ENCODE measurements at regions not wholly inside any gene's neighbourhood (a gene's known extent, or its start where the extent isn't known, plus 50 kb on each side); places are given as distances from the start of the nearest gene placed in this dataset.

- TF ChIP-seq RAD21 (IDR thresholded peaks at IDR 0.05; ENCODE audit: low read depth) (no peak), REST (IDR thresholded peaks at IDR 0.05; ENCODE audit: low read depth) (no peak), EGR1 (IDR thresholded peaks at IDR 0.05) (no peak), TCF12 (IDR thresholded peaks at IDR 0.05; ENCODE audit: low read depth) (no peak), TAF1 (IDR thresholded peaks at IDR 0.05; ENCODE audit: low read depth) (no peak), NFIC (IDR thresholded peaks at IDR 0.05) (no peak), ZBTB7A (IDR thresholded peaks at IDR 0.05; ENCODE audit: low read depth) (no peak), TEAD4 (IDR thresholded peaks at IDR 0.05) (no peak), FOXM1 (IDR thresholded peaks at IDR 0.05; ENCODE audit: borderline replicate concordance, low read depth) (no peak), CEBPB (IDR thresholded peaks at IDR 0.05) (no peak), CREB1 (IDR thresholded peaks at IDR 0.05; ENCODE audit: low read depth) (no peak), MAX (IDR thresholded peaks at IDR 0.05) (no peak), YY1 (IDR thresholded peaks at IDR 0.05; ENCODE audit: low read depth) (no peak), USF1 (IDR thresholded peaks at IDR 0.05) (no peak), EP300 (IDR thresholded peaks at IDR 0.05; ENCODE audit: borderline replicate concordance) (no peak)
These were observed 451.3 kb upstream of the TMEFF2 start for GRCh38 chr2:192645811-192646598.

GRCh38 chr2:192634557-192634956 is 439.8 kb upstream of the TMEFF2 start:
- TF ChIP-seq TAF1 (IDR thresholded peaks at IDR 0.05; ENCODE audit: low read depth) (no peak), EP300 (IDR thresholded peaks at IDR 0.05; ENCODE audit: borderline replicate concordance) (no peak), USF1 (IDR thresholded peaks at IDR 0.05) (no peak), YY1 (IDR thresholded peaks at IDR 0.05; ENCODE audit: low read depth) (no peak), REST (IDR thresholded peaks at IDR 0.05; ENCODE audit: low read depth) (no peak), MAX (IDR thresholded peaks at IDR 0.05) (no peak), CREB1 (IDR thresholded peaks at IDR 0.05; ENCODE audit: low read depth) (no peak), EGR1 (IDR thresholded peaks at IDR 0.05) (no peak), ZBTB7A (IDR thresholded peaks at IDR 0.05; ENCODE audit: low read depth) (no peak), FOXM1 (IDR thresholded peaks at IDR 0.05; ENCODE audit: borderline replicate concordance, low read depth) (no peak), NFIC (IDR thresholded peaks at IDR 0.05) (no peak), TCF12 (IDR thresholded peaks at IDR 0.05; ENCODE audit: low read depth) (no peak)

GRCh38 chr2:192628017-192628416 is 433.3 kb upstream of the TMEFF2 start:
- TF ChIP-seq NFIC (IDR thresholded peaks at IDR 0.05) (no peak), TCF12 (IDR thresholded peaks at IDR 0.05; ENCODE audit: low read depth) (no peak), FOXM1 (IDR thresholded peaks at IDR 0.05; ENCODE audit: borderline replicate concordance, low read depth) (no peak), MAX (IDR thresholded peaks at IDR 0.05) (no peak)

- no peak for TF ChIP-seq CEBPB (IDR thresholded peaks at IDR 0.05)
- TF ChIP-seq TEAD4 (IDR thresholded peaks at IDR 0.05): no peak
- no peak for TF ChIP-seq USF1 (IDR thresholded peaks at IDR 0.05)
- TF ChIP-seq RAD21 (IDR thresholded peaks at IDR 0.05; ENCODE audit: low read depth): no peak
- TF ChIP-seq EP300 (IDR thresholded peaks at IDR 0.05; ENCODE audit: borderline replicate concordance): no peak
- no peak for TF ChIP-seq YY1 (IDR thresholded peaks at IDR 0.05; ENCODE audit: low read depth)
- no peak for TF ChIP-seq TCF12 (IDR thresholded peaks at IDR 0.05; ENCODE audit: low read depth)
These were observed 420.4 kb upstream of the TMEFF2 start for GRCh38 chr2:192615105-192615504.

- TF ChIP-seq MAX (IDR thresholded peaks at IDR 0.05) (no peak), TEAD4 (IDR thresholded peaks at IDR 0.05) (no peak), RAD21 (IDR thresholded peaks at IDR 0.05; ENCODE audit: low read depth) (no peak), YY1 (IDR thresholded peaks at IDR 0.05; ENCODE audit: low read depth) (no peak), NFIC (IDR thresholded peaks at IDR 0.05) (no peak), CEBPB (IDR thresholded peaks at IDR 0.05) (no peak), FOXM1 (IDR thresholded peaks at IDR 0.05; ENCODE audit: borderline replicate concordance, low read depth) (no peak), TAF1 (IDR thresholded peaks at IDR 0.05; ENCODE audit: low read depth) (no peak)
These were observed 409.6 kb upstream of the TMEFF2 start for GRCh38 chr2:192604295-192604694.
